HG03378 (cell line): ENCODE measurements at regions not wholly inside any gene's neighbourhood (a gene's known extent, or its start where the extent isn't known, plus 50 kb on each side); places are given as distances from the start of the nearest gene placed in this dataset.
A peak's percentile ranks its signal among the peaks of the same experiment; 100 is the strongest.
"Not testable (repeated sequence)": the region's sequence is repeated elsewhere in the genome, so short reads cannot be mapped to it uniquely, and the experiment has no call there.

Experiments used
- ATAC-seq: cut with Tn5 transposase; IDR thresholded peaks from one replicate; pipeline ENCODE4 v1.9.1; 2021; ENCODE audit warnings: mild to moderate bottlenecking, moderate library complexity; ENCODE audit not compliant: unreplicated experiment

- not testable (repeated sequence) for ATAC-seq
Observed at GRCh38 chr6:27775138-27775795, 136.9 kb downstream of the OR2B2 start.

GRCh38 chr6:27774264-27774600 lies 138.0 kb downstream of the OR2B2 start:
- ATAC-seq, result not testable (repeated sequence)

GRCh38 chr6:27773542-27774263 lies 138.5 kb downstream of the OR2B2 start:
- not testable (repeated sequence) for ATAC-seq

- no peak for ATAC-seq
Observed at GRCh38 chr6:27772261-27773001, 139.8 kb downstream of the OR2B2 start.

GRCh38 chr6:27771235-27771634 lies 141.0 kb downstream of the OR2B2 start:
- no peak for ATAC-seq

- no peak for ATAC-seq
Observed at GRCh38 chr6:27770724-27771123, 141.5 kb downstream of the OR2B2 start.

- no peak for ATAC-seq
Observed at GRCh38 chr6:27768556-27768955, 143.6 kb downstream of the OR2B2 start.

GRCh38 chr6:27767851-27768250 lies 144.3 kb downstream of the OR2B2 start:
- ATAC-seq, result no peak

GRCh38 chr6:27766405-27766804 lies 145.8 kb downstream of the OR2B2 start:
- ATAC-seq, result no peak

- no peak for ATAC-seq
Observed at GRCh38 chr6:27765028-27765590, 147.1 kb downstream of the OR2B2 start.

- ATAC-seq, result no peak
Observed at GRCh38 chr6:27761391-27761790, 150.8 kb downstream of the OR2B2 start.

- ATAC-seq, result no peak
Observed at GRCh38 chr6:27760464-27760863, 151.7 kb downstream of the OR2B2 start.

GRCh38 chr6:27759930-27760329 lies 152.3 kb downstream of the OR2B2 start:
- no peak for ATAC-seq

- ATAC-seq, result no peak
Observed at GRCh38 chr6:27758491-27758890, 153.7 kb downstream of the OR2B2 start.

- ATAC-seq, result no peak
Observed at GRCh38 chr6:27757307-27757706, 154.9 kb downstream of the OR2B2 start.

GRCh38 chr6:27755768-27756167 lies 156.4 kb downstream of the OR2B2 start:
- ATAC-seq, result no peak

- no peak for ATAC-seq
Observed at GRCh38 chr6:27754408-27754782, 157.8 kb downstream of the OR2B2 start.

GRCh38 chr6:27753668-27754407 lies 158.4 kb downstream of the OR2B2 start:
- peak; percentile 37 for ATAC-seq

GRCh38 chr6:27752038-27752885 lies 159.9 kb downstream of the OR2B2 start:
- peak; percentile 42 for ATAC-seq

- no peak for ATAC-seq
Observed at GRCh38 chr6:27748661-27749060, 163.5 kb downstream of the OR2B2 start.
